ENCODE measurements at regions not wholly inside any gene's neighbourhood (a gene's known extent, or its start where the extent isn't known, plus 50 kb on each side); places are given as distances from the start of the nearest gene placed in this dataset.

GRCh38 chrX:68918202-68918601, 89.4 kb downstream of the EFNB1 start:
- no peak for DNase-seq

- no peak for DNase-seq
Observed at GRCh38 chrX:68917799-68918198, 89.0 kb downstream of the EFNB1 start.

- DNase-seq: no peak
Observed at GRCh38 chrX:68916891-68917290, 88.1 kb downstream of the EFNB1 start.

GRCh38 chrX:68915778-68916177, 87.0 kb downstream of the EFNB1 start:
- DNase-seq: no peak

GRCh38 chrX:68914479-68914946, 85.7 kb downstream of the EFNB1 start:
- DNase-seq: no peak

GRCh38 chrX:68913249-68913547, 84.4 kb downstream of the EFNB1 start:
- DNase-seq: no peak

- DNase-seq: no peak
Observed at GRCh38 chrX:68912113-68912512, 83.3 kb downstream of the EFNB1 start.

GRCh38 chrX:68910731-68911428, 82.1 kb downstream of the EFNB1 start:
- DNase-seq: no peak

GRCh38 chrX:68909945-68910344, 81.1 kb downstream of the EFNB1 start:
- no peak for DNase-seq

GRCh38 chrX:68908071-68908470, 79.2 kb downstream of the EFNB1 start:
- DNase-seq: no peak

- DNase-seq: no peak
Observed at GRCh38 chrX:68902706-68903504, 74.1 kb downstream of the EFNB1 start.

- no peak for DNase-seq
Observed at GRCh38 chrX:68901519-68901918, 72.7 kb downstream of the EFNB1 start.

- no peak for DNase-seq
Observed at GRCh38 chrX:68898598-68898997, 69.8 kb downstream of the EFNB1 start.

- no peak for DNase-seq
Observed at GRCh38 chrX:68897118-68897945, 68.5 kb downstream of the EFNB1 start.

- DNase-seq: no peak
Observed at GRCh38 chrX:68896581-68896980, 67.8 kb downstream of the EFNB1 start.

GRCh38 chrX:68895778-68896177, 67.0 kb downstream of the EFNB1 start:
- DNase-seq: no peak

- no peak for DNase-seq
Observed at GRCh38 chrX:68895341-68895755, 66.5 kb downstream of the EFNB1 start.

GRCh38 chrX:68894513-68895340, 65.9 kb downstream of the EFNB1 start:
- DNase-seq: no peak

- no peak for DNase-seq
Observed at GRCh38 chrX:68894142-68894512, 65.3 kb downstream of the EFNB1 start.

- no peak for DNase-seq
Observed at GRCh38 chrX:68892651-68893050, 63.8 kb downstream of the EFNB1 start.

- no peak for DNase-seq
Observed at GRCh38 chrX:68892134-68892533, 63.3 kb downstream of the EFNB1 start.
